GM23338 (cell line): ENCODE measurements at regions not wholly inside any gene's neighbourhood (a gene's known extent, or its start where the extent isn't known, plus 50 kb on each side); places are given as distances from the start of the nearest gene placed in this dataset.

Source experiments
- ATAC-seq: fragments of 200-7000 bp; cut with Tn5 transposase; 3 replicates; pipeline ENCODE4 v1.9.1; 2020
- DNase-seq: peaks from one replicate; pipeline ENCODE4 v3.0.0-alpha.2; 2015; ENCODE audit warnings: low spot score
- H2AFZ ChIP-seq: fragments of 200-600 bp; sonication (generic); 2 replicates; pipeline ENCODE4 v1.8.0; 2016; ENCODE audit warnings: antibody characterized with exemption, mild to moderate bottlenecking, moderate library complexity
- H3F3A ChIP-seq: fragments of 200-600 bp; sonication (generic); replicated peaks from 2 replicates; pipeline ENCODE4 v1.8.0; 2017; ENCODE audit warnings: antibody characterized with exemption, mixed run types, low read depth
- H3K27ac ChIP-seq: fragments of 200-600 bp; sonication (generic); 2 replicates; pipeline ENCODE4 v1.6.1; 2016; ENCODE audit warnings: low read depth
- H3K27me3 ChIP-seq: fragments of 200-600 bp; sonication (generic); 2 replicates; pipeline ENCODE4 v1.8.0; 2016; ENCODE audit warnings: mild to moderate bottlenecking, mixed run types, moderate library complexity; ENCODE audit not compliant: insufficient read depth
- H3K36me3 ChIP-seq: fragments of 200-600 bp; sonication (generic); 2 replicates; pipeline ENCODE4 v1.8.0; 2016; ENCODE audit warnings: mild to moderate bottlenecking; ENCODE audit not compliant: insufficient read depth
- H3K4me1 ChIP-seq: fragments of 200-600 bp; sonication (generic); 2 replicates; pipeline ENCODE4 v1.8.0; 2016; ENCODE audit warnings: mild to moderate bottlenecking, moderate library complexity; ENCODE audit not compliant: insufficient read depth
- H3K4me2 ChIP-seq: fragments of 200-600 bp; sonication (generic); 2 replicates; pipeline ENCODE4 v1.7.1; 2017; ENCODE audit warnings: mixed run types
- H3K4me3 ChIP-seq: fragments of 200-600 bp; sonication (generic); 2 replicates; pipeline ENCODE4 v1.6.1; 2016; ENCODE audit warnings: mixed run types
- H3K79me2 ChIP-seq: fragments of 200-600 bp; sonication (generic); replicated peaks from 2 replicates; pipeline ENCODE4 v1.8.0; 2017; ENCODE audit warnings: mild to moderate bottlenecking; ENCODE audit not compliant: insufficient read depth
- H3K9me2 ChIP-seq: fragments of 200-600 bp; sonication (generic); 2 replicates; pipeline ENCODE4 v1.8.0; 2017; ENCODE audit not compliant: insufficient read depth
- H4K20me1 ChIP-seq: fragments of 200-600 bp; sonication (generic); replicated peaks from 2 replicates; pipeline ENCODE4 v1.8.0; 2017; ENCODE audit warnings: mild to moderate bottlenecking; ENCODE audit not compliant: insufficient read depth
- H3K27ac Mint-ChIP-seq: 2 replicates; pipeline ENCODE4 v1.8.0; 2020; ENCODE audit warnings: inconsistent platforms, mild to moderate bottlenecking, moderate library complexity, mixed read lengths
- H3K27me3 Mint-ChIP-seq: 3 replicates; pipeline ENCODE4 v1.8.0; 2022; ENCODE audit warnings: low read depth, mild to moderate bottlenecking, moderate library complexity, mixed read lengths, inconsistent platforms; ENCODE audit not compliant: insufficient read depth, poor library complexity
- H3K36me3 Mint-ChIP-seq: 3 replicates; pipeline ENCODE4 v1.8.0; 2021; ENCODE audit warnings: low read depth, mild to moderate bottlenecking, inconsistent platforms, moderate library complexity, mixed read lengths
- H3K4me1 Mint-ChIP-seq: 3 replicates; pipeline ENCODE4 v1.8.0; 2020; ENCODE audit warnings: mild to moderate bottlenecking, inconsistent platforms, mixed read lengths
- H3K4me3 Mint-ChIP-seq: 3 replicates; pipeline ENCODE4 v1.8.0; 2021; ENCODE audit warnings: moderate library complexity, mild to moderate bottlenecking, inconsistent platforms, mixed read lengths
- H3K9me3 Mint-ChIP-seq: 3 replicates; pipeline ENCODE4 v1.8.0; 2020; ENCODE audit warnings: moderate library complexity, mild to moderate bottlenecking, inconsistent platforms, mixed read lengths
- JUNB ChIP-seq: IDR thresholded peaks from one replicate; pipeline ENCODE4 v1.6.1; 2016; ENCODE audit warnings: antibody characterized with exemption; ENCODE audit not compliant: unreplicated experiment
- ZNF331 ChIP-seq: fragments of 250-450 bp; sonication (Bioruptor Pico); IDR thresholded peaks from 2 replicates; pipeline ENCODE4 v1.5.0; 2020; ENCODE audit warnings: low read depth, mild to moderate bottlenecking, moderate library complexity
- TF ChIP-seq, protein P1 (sequence below), 2 experiments: fragments of 200-600 bp in 1 of 2; sonication (generic) in 1 of 2; conservative IDR thresholded peaks; 2 replicates each; pipeline versions ENCODE4 v1.5.1 to v1.6.1; 2016 to 2017; ENCODE audit warnings: antibody characterized with exemption in 2 of 2, low read depth in 2 of 2, mild to moderate bottlenecking in 2 of 2, moderate library complexity in 1 of 2
- TF ChIP-seq, protein P2 (sequence below): IDR thresholded peaks from one replicate; pipeline ENCODE4 v1.6.1; 2018; ENCODE audit warnings: antibody characterized with exemption; ENCODE audit not compliant: unreplicated experiment
- TF ChIP-seq, protein P3 (sequence below): IDR thresholded peaks from 2 replicates; pipeline ENCODE4 v1.6.1; 2016; ENCODE audit warnings: antibody characterized with exemption

- Mint-ChIP-seq H3K27me3 (no peaks in the 10 kb centered on the region), H3K36me3 (no peaks in the 10 kb centered on the region), H3K4me1 (peaks cover 7% of the 10 kb centered on the region; the same call in 2 of the 3 replicates), H3K4me3 (no peak overlapping the region), H3K27ac (no peak overlapping the region), H3K9me3 (no peaks in the 10 kb centered on the region)
- Histone ChIP-seq H3K27me3 (no peaks in the 10 kb centered on the region), H2AFZ (no peak overlapping the region), H3K36me3 (no peaks in the 10 kb centered on the region), H4K20me1 (no peaks in the 10 kb centered on the region), H3F3A (no peaks in the 10 kb centered on the region), H3K4me3 (no peak overlapping the region), H3K9me2 (no peaks in the 10 kb centered on the region), H3K4me1 (no peaks in the 10 kb centered on the region), H3K4me2 (no peak overlapping the region), H3K79me2 (no peaks in the 10 kb centered on the region), H3K27ac (no peak overlapping the region)
- DNase-seq: peak; percentile 33
- peak; percentile 82 for ATAC-seq
- no peak for TF ChIP-seq JUNB
- TF ChIP-seq, protein P1, sequence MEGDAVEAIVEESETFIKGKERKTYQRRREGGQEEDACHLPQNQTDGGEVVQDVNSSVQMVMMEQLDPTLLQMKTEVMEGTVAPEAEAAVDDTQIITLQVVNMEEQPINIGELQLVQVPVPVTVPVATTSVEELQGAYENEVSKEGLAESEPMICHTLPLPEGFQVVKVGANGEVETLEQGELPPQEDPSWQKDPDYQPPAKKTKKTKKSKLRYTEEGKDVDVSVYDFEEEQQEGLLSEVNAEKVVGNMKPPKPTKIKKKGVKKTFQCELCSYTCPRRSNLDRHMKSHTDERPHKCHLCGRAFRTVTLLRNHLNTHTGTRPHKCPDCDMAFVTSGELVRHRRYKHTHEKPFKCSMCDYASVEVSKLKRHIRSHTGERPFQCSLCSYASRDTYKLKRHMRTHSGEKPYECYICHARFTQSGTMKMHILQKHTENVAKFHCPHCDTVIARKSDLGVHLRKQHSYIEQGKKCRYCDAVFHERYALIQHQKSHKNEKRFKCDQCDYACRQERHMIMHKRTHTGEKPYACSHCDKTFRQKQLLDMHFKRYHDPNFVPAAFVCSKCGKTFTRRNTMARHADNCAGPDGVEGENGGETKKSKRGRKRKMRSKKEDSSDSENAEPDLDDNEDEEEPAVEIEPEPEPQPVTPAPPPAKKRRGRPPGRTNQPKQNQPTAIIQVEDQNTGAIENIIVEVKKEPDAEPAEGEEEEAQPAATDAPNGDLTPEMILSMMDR (conservative IDR thresholded peaks at IDR 0.05; ENCODE audit: low read depth in 2 of 2): peak in 1 of 2 experiments; percentile 20; a peak in 1 of 4 replicates
These were observed 126.8 kb upstream of the ZNF644 start for GRCh38 chr1:91148641-91149069.

- Histone ChIP-seq H3K36me3 (no peaks in the 10 kb centered on the region), H4K20me1 (no peaks in the 10 kb centered on the region), H3K4me1 (peaks cover 19% of the 10 kb centered on the region), H3K79me2 (no peaks in the 10 kb centered on the region), H3K27ac (no peak overlapping the region), H2AFZ (no peak overlapping the region), H3F3A (no peaks in the 10 kb centered on the region), H3K9me2 (no peaks in the 10 kb centered on the region), H3K27me3 (no peaks in the 10 kb centered on the region), H3K4me2 (no peak overlapping the region), H3K4me3 (no peak overlapping the region)
- Mint-ChIP-seq H3K4me3 (no peak overlapping the region), H3K36me3 (no peaks in the 10 kb centered on the region), H3K4me1 (peaks cover 30% of the 10 kb centered on the region), H3K9me3 (no peaks in the 10 kb centered on the region), H3K27ac (no peak overlapping the region), H3K27me3 (peaks cover 5% of the 10 kb centered on the region)
- ATAC-seq (peak; percentile 87), DNase-seq (peak; percentile 63)
- no peak for TF ChIP-seq JUNB
- no peak for TF ChIP-seq ZNF331
- TF ChIP-seq, protein P2, sequence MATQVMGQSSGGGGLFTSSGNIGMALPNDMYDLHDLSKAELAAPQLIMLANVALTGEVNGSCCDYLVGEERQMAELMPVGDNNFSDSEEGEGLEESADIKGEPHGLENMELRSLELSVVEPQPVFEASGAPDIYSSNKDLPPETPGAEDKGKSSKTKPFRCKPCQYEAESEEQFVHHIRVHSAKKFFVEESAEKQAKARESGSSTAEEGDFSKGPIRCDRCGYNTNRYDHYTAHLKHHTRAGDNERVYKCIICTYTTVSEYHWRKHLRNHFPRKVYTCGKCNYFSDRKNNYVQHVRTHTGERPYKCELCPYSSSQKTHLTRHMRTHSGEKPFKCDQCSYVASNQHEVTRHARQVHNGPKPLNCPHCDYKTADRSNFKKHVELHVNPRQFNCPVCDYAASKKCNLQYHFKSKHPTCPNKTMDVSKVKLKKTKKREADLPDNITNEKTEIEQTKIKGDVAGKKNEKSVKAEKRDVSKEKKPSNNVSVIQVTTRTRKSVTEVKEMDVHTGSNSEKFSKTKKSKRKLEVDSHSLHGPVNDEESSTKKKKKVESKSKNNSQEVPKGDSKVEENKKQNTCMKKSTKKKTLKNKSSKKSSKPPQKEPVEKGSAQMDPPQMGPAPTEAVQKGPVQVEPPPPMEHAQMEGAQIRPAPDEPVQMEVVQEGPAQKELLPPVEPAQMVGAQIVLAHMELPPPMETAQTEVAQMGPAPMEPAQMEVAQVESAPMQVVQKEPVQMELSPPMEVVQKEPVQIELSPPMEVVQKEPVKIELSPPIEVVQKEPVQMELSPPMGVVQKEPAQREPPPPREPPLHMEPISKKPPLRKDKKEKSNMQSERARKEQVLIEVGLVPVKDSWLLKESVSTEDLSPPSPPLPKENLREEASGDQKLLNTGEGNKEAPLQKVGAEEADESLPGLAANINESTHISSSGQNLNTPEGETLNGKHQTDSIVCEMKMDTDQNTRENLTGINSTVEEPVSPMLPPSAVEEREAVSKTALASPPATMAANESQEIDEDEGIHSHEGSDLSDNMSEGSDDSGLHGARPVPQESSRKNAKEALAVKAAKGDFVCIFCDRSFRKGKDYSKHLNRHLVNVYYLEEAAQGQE: no peak
- TF ChIP-seq, protein P1 (conservative IDR thresholded peaks at IDR 0.05; ENCODE audit: low read depth in 2 of 2): peak; percentile 23 to 51; a peak in 3 of 4 replicates
- TF ChIP-seq, protein P3, sequence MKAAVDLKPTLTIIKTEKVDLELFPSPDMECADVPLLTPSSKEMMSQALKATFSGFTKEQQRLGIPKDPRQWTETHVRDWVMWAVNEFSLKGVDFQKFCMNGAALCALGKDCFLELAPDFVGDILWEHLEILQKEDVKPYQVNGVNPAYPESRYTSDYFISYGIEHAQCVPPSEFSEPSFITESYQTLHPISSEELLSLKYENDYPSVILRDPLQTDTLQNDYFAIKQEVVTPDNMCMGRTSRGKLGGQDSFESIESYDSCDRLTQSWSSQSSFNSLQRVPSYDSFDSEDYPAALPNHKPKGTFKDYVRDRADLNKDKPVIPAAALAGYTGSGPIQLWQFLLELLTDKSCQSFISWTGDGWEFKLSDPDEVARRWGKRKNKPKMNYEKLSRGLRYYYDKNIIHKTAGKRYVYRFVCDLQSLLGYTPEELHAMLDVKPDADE: no peak
These were observed 120.0 kb upstream of the ZNF644 start for GRCh38 chr1:91141858-91142257.
